ENCODE measurements at regions not wholly inside any gene's neighbourhood (a gene's known extent, or its start where the extent isn't known, plus 50 kb on each side); places are given as distances from the start of the nearest gene placed in this dataset.
"Not testable (repeated sequence)": the region's sequence is repeated elsewhere in the genome, so short reads cannot be mapped to it uniquely, and the experiment has no call there.

DNA sequence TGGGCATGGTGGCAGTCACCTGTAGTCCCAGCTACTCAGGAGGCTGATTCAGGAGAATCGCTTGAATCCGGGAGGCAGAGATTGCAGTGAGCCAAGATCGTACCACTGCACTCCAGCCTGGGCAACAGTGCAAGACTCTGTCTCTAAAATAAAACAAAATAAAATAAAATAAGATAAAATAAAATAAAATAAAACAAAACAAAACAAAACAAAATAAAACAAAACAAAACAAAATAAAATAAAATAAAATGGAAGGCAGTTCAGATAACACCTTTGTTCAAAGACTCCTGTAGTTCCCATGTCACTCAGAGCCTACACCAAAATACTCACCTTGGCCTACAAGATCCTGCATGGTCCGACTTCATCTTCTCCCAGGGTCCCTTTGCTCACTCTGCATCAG lies 61.3 kb downstream of the SYF2 start:
- not testable (repeated sequence) for DNase-seq (ENCODE audit: insufficient read length, low spot score); FAIRE-seq

- no peak for DNase-seq (ENCODE audit: insufficient read length, low spot score)
- FAIRE-seq = no peak
Measured at GRCh38 chr1:25170439-25170838, 61.9 kb downstream of the SYF2 start.

DNA sequence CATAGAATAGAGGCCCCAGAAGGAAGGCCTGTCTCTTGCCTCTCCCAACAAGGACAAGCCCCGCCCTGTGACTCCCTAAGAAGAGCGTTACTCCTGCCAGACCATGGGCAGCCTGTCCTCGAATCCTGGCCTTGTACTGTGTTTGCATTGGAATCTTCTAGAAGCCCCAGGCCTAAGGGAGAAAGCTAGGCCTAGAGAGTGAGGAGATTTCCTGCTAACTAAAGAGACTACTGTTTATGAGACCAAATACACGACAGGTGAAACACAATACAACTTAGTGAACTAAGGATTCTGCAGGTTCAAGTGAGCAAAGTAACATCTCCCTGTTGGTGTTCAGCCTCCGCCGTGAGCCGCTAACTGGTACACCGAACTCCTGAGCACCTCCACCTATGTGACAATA lies 62.7 kb downstream of the SYF2 start:
- no peak for FAIRE-seq
- no peak for DNase-seq (ENCODE audit: insufficient read length, low spot score)

DNA sequence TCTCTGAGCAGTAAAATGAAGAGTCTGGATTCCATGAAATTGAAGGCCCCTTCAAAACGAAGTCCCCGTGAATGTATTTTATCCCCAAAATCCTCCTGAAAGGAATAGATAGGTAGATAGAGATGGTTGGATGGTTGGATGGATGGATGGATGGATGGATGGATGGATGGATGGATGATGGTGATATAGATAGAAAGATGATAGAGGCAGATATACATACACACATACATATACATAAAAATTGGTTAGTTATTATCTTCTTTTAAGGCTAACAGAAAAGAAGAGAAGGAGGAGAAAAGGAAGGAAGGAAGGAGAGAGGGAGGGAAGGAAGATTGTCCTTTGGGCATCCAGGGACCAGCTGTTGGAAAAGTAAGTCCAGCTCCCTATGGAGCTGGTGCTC lies 63.1 kb downstream of the SYF2 start:
- DNase-seq (ENCODE audit: insufficient read length, low spot score) (no peak), FAIRE-seq (no peak)

DNA sequence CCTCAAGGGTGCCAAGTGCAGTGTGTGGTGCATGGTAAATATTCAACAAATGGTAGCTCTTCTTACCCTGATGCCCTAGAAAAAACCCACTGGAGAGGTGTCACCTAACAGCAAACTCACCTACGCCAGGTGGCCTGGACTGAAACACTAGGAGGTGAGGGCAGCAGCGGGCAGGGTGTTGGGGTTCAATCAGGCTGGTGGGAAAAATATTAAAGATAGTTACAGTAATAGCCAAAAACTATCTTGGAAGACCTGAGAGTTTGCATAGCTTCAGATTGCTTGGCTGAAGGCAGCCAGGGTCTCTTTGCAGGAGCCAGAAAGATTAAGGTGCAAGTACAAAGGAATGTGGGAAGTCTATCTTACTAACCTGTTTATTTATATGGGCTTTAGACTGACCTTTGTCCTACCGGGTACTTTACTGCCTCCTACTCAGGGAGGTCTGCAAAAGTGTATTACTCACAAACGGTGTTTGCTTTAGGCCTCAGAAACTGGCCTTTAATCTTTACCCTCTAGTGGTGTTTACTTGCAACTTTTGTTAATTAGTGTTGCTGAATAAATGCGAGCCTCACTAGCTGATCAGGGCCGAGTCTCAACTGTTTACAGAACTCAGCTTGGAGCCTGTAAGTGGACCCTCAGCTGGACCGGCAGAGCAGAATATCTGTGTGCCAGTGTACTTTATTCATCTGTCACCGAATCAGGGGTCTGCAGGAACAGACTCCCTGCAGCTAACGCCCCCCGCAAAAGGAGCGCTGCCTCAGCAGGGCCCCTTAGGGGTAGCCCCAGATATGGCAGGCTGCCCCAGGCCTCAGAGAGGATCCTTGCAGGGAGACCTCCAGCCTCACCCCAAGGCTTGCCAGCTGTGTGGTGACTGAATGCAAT lies 63.9 kb downstream of the SYF2 start:
- FAIRE-seq = no peak
- DNase-seq (ENCODE audit: insufficient read length, low spot score) = no peak

- FAIRE-seq (no peak), DNase-seq (ENCODE audit: insufficient read length, low spot score) (no peak)
Measured at GRCh38 chr1:25167269-25168192, 64.8 kb downstream of the SYF2 start.

- DNase-seq (ENCODE audit: insufficient read length, low spot score) = no peak
- no peak for FAIRE-seq
Measured at GRCh38 chr1:25166847-25167246, 65.5 kb downstream of the SYF2 start.

DNA sequence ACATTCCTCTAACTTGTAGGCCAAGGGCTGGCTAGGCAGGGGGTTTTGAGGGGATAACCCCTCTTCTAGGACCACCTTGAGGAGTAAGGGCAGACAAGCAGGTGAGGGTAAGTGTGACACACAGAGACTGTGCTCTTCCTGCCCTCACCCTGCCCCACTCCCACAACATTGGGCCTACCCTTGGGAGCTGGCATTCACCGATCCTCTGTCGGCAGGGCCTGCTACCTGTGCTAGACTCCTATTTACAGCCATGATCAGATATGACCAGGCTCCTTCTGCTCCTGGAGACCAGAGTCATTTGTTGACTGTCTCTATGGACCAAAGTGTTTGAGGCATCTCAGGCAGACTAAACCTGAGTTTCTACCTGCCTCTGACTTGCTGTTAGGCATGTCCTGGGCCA lies 68.3 kb downstream of the SYF2 start:
- no peak for DNase-seq (ENCODE audit: insufficient read length, low spot score)
- FAIRE-seq = no peak

DNA sequence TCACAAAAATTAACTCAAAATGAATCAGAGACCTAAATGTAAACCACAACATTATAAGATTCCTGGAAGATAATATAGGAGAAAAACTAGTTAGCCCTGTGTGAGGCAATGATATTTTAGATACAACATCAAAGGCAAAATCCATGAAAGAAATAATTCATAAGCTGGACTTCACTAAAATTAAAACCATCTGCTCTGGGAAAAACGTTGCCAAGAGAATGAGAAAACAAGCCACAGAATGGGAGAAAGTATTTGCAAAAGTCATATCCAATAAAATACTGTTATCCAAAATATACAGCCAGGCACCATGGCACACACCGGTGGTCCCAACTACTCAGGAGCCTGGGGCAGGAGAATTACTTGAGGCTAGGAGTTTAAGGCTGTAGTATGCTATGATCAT lies 70.3 kb downstream of the SYF2 start:
- FAIRE-seq = no peak
- no peak for DNase-seq (ENCODE audit: insufficient read length, low spot score)

DNA sequence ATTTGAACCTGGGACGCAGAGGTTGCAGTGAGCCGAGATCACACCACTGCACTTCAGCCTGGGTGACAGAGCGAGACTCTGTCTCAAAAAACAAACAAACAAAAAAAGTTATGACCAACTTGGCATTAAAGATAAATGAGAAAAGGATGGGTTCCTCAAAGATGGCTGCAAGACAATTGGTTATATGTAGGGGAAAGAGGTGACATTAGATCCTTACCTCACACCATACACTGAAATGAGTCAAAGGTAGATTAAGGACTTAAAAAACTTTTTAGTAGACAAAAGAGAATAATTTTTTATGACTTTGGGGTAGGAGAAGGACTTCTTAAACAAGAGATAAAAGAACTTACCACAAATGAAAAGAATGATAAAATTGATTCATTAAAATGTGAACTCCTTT lies 74.5 kb downstream of the SYF2 start:
- FAIRE-seq = no peak
- DNase-seq (ENCODE audit: insufficient read length, low spot score) = no peak

DNA sequence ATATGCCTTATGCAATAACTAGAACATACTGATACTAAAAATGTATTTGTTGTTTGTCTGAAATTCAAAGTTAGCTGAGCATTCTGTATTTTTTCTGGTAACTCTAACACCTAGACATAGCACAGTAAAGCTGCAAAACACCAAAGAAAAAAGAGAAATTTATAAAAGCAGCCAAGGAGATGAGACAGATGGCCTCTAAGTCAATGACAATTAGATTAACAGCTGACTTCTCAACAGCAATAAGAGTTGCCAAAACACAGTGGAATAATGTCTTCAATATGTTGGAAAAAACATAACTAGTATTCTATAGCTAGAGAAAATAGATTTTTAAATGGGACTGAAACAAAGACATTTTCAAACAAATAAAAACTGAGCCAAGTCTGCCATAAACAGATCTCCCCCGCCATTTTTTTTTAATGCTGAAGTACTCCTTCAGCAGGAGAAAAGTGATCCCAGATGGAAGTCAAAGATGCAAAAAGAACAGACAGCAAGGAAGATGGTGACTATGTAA lies 81.3 kb downstream of the SYF2 start:
- DNase-seq (ENCODE audit: insufficient read length, low spot score) = no peak
- FAIRE-seq = no peak

GRCh38 chr1:25148673-25149300 lies 83.5 kb downstream of the SYF2 start:
- DNase-seq (ENCODE audit: insufficient read length, low spot score) (no peak), FAIRE-seq (no peak)

GRCh38 chr1:25146451-25146855 lies 85.8 kb downstream of the SYF2 start:
- FAIRE-seq (no peak), DNase-seq (ENCODE audit: insufficient read length, low spot score) (no peak)

DNA sequence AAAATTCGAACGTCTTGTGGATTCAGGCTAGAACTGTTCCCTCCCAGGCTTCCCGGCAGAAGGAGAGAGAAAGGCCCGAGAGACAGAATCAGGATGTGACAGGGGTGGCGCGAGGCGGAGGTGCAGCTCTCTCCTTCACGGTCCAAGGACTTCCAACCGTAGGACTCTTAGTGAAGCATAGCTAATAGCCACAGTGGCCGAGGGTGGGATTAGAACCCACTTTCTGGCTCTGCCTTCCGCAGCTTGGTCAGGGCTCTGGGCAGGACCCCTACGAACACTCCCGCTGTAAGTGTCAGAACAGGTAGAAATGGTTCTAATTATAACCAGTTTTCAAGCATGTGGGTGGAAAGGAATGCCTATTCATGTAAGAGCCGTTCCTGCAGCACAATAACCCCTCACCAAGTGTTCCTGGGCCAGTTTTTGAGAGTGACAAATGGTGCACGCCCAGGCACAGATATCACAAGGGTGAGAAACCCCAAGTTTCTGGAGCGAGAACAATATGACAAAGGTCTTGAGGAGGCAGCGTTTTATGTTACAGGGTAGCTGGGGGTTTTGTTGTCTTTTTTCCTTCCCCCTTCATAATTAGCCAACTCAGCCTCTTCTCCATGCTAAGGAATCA lies 86.4 kb downstream of the SYF2 start:
- FAIRE-seq = no peak
- DNase-seq (ENCODE audit: insufficient read length, low spot score) = no peak

DNA sequence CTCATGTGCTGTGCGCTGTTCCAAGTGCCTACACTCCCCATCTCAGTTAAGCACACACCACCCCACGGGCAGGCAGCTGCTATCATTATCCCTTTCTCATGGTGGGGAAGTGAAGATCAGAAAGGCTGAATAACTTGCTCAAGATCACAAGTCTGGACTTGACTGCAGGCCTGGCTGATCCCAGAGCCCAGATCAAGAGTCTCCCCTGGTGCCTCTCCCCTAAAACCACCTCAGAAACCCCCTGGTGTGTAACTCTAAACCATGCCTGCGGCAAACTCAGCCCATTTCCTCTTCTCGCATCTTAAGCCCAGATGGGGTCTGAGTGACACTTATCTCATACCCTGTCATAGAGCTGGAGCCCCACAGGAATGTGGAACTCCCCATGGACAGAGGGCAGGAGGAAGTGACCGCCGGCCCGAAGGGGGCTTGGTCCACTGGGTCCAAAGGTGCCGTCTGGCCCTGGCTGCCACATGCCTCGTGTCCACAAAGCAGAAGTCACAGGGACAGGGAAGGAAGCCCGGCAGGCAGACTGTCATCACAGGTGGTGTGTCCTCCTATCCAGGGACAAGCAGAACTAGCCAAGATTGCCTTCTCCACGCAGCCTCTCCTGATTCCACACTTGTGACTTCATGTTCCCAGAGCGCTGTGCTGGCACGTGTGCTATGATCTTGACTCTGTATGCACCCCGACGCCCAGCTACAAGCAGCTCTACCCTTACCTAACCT lies 92.1 kb downstream of the SYF2 start:
- DNase-seq (ENCODE audit: insufficient read length, low spot score) = no peak

DNA sequence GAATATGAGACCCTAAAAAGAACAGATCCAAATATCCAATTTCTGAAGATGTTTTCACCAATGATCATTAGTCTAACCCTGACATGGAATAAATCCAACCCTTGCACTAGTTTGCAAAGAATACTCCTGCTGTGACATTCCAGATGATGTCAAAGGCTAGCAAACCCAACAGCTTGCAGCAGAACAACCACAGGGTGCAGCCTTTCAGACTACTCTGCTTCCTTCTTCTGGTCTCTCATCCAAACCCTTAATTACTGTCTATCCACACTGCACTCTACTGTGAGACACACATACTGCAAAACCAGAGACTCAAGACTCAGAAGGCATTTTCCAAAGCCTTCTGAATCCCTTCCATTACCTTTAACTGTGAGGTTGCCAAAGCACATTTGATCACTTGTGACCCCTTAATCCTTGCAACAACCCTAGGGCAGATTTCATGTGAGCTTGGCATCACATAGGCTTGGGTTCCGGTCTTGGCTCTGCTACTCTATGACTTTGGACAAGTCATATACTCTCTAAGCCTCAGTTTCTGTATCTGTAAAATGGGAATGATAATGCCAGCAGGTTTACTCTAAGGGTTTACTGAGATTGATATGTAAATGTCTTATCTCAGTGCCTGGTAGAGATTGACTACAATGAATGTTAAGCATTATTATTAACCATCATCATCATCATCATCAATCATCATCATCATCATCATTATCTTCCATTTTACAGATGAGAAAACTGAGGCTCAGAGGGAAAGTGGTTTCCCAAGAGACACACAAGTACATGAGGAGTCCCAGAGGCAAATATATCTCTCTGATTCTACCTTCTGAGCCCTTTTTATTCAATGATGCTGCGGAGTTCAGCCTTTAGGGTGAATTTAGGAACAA lies 94.5 kb downstream of the SYF2 start:
- FAIRE-seq = no peak
- no peak for DNase-seq (ENCODE audit: insufficient read length, low spot score)

More for the DNA sequence above, 92.1 kb downstream of the SYF2 start:
- no peak for FAIRE-seq

- FAIRE-seq (no peak), DNase-seq (ENCODE audit: insufficient read length, low spot score) (no peak)
Measured at GRCh38 chr1:25137106-25137505, 95.2 kb downstream of the SYF2 start.

DNA sequence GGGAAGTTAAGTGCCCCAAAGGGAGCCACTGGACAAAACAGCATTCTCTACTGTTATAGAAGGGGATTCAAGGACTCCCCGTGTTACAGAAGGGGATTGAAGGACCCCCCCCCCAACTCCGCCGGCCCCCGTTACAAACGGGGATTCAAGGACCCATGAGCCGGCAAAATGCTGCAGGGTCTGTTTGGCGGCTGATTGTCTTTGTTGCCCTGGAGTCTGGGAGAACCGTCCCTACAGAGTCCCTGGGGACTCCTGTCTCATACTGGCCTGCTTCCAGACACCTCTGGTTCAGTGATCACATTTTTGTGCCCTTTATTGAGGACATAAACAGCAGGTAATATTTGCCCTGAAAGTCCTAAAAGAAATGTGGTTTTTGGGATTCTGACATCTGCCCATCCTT lies 96.4 kb downstream of the SYF2 start:
- DNase-seq (ENCODE audit: insufficient read length, low spot score) (no peak), FAIRE-seq (no peak)

Measured in HTR-8/SVneo (cell line).